ENCODE measurements at regions not wholly inside any gene's neighbourhood (a gene's known extent, or its start where the extent isn't known, plus 50 kb on each side); places are given as distances from the start of the nearest gene placed in this dataset.

DNA sequence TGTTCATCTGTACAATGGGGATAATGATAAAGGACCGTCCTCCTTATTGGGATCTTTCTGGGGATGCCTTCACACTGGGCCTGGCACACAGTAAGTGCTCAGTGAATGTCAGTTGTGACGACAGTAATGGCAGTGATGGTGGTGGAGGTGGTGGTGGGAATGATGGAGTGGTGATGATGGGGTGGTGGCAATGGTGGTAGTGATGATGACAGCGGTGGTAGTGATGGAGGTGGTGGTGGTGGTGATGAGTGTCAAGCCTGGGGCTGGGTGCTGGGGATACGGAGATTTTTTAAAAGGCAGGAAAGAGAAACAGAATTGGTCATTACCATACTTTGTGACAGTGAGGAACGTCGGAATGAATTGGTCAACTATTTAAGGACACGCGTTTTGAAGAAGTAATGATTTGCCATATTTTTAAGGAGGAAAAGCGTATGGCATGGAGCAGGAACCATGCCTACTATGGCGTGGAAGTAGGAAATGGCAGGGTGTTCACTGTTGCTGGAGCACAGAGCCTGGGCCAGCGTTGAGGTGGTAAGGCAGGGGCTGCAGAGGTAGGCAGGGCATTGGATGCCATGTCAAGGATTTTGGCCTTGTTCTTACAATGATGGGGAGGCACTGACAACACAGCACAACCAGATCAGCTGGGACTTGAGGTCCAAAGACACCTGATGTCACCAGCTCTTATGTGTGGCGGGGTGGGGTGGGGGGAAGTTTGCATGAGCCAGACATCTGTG is 128.7 kb downstream of the ACTL8 start:
- no peak overlapping the region for H3K27ac ChIP-seq (replicated peaks)
- H3K4me3 ChIP-seq (replicated peaks; ENCODE audit: insufficient read depth, low read length), result no peak overlapping the region
- no peak for DNase-seq (ENCODE audit: low read depth in 1 of 2, low spot score in 1 of 2)
- TF ChIP-seq REST (IDR thresholded peaks at IDR 0.05; ENCODE audit: insufficient replicate concordance, low read depth) (no peak), SPI1 (IDR thresholded peaks at IDR 0.05; ENCODE audit: borderline replicate concordance, low read depth) (no peak), GABPA (IDR thresholded peaks at IDR 0.05; ENCODE audit: low read depth) (no peak), POLR2AphosphoS5 (IDR thresholded peaks at IDR 0.05; ENCODE audit: low read depth) (no peak), CTCF (IDR thresholded peaks at IDR 0.05; ENCODE audit: insufficient read depth, low read length) (no peak)
- H3K27me3 ChIP-seq (ENCODE audit: insufficient read depth, poor library complexity, severe bottlenecking), result no peaks in the 10 kb centered on the region

- TF ChIP-seq SPI1 (IDR thresholded peaks at IDR 0.05; ENCODE audit: borderline replicate concordance, low read depth) (no peak), CTCF (IDR thresholded peaks at IDR 0.05; ENCODE audit: insufficient read depth, low read length) (no peak), REST (IDR thresholded peaks at IDR 0.05; ENCODE audit: insufficient replicate concordance, low read depth) (no peak), GABPA (IDR thresholded peaks at IDR 0.05; ENCODE audit: low read depth) (no peak), POLR2AphosphoS5 (IDR thresholded peaks at IDR 0.05; ENCODE audit: low read depth) (no peak)
- Histone ChIP-seq H3K27me3 (ENCODE audit: insufficient read depth, poor library complexity, severe bottlenecking) (no peaks in the 10 kb centered on the region), H3K4me3 (replicated peaks; ENCODE audit: insufficient read depth, low read length) (no peak overlapping the region), H3K27ac (replicated peaks) (no peak overlapping the region)
- no peak for DNase-seq (ENCODE audit: low read depth in 1 of 2, low spot score in 1 of 2)
These were observed 130.7 kb downstream of the ACTL8 start for GRCh38 chr1:17885663-17886320.

DNA sequence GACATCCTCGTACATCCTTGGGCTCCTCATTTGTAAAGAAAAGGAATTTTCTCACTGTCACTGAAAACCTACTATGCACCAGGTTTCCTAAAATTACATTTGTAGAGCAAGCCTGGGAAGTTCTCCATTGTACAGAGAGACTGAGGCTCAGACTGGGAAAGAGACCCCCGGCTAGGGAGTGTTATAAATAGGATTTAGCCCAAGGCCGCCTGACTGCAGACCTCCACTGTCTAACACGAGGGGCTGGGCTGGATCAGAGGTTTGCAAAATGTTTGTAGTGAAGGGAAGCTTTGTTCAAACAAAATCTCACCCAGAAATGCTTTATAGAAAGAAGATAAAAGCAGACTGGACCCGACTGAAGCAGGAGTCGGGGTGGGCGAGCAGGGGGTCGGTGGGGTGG is 131.3 kb downstream of the ACTL8 start:
- Histone ChIP-seq H3K27ac (replicated peaks) (no peak overlapping the region), H3K27me3 (ENCODE audit: insufficient read depth, poor library complexity, severe bottlenecking) (no peaks in the 10 kb centered on the region), H3K4me3 (replicated peaks; ENCODE audit: insufficient read depth, low read length) (no peak overlapping the region)
- DNase-seq (ENCODE audit: low read depth in 1 of 2, low spot score in 1 of 2), result no peak
- TF ChIP-seq REST (IDR thresholded peaks at IDR 0.05; ENCODE audit: insufficient replicate concordance, low read depth) (no peak), POLR2AphosphoS5 (IDR thresholded peaks at IDR 0.05; ENCODE audit: low read depth) (no peak), CTCF (IDR thresholded peaks at IDR 0.05; ENCODE audit: insufficient read depth, low read length) (no peak), SPI1 (IDR thresholded peaks at IDR 0.05; ENCODE audit: borderline replicate concordance, low read depth) (no peak)
